Prostate gland (tissue), 2 donors: ENCODE measurements at regions not wholly inside any gene's neighbourhood (a gene's known extent, or its start where the extent isn't known, plus 50 kb on each side); places are given as distances from the start of the nearest gene placed in this dataset.
"Not testable (repeated sequence)": the region's sequence is repeated elsewhere in the genome, so short reads cannot be mapped to it uniquely, and the experiment has no call there.

Experiments
- DNase-seq: peaks from one replicate; pipeline ENCODE4 v3.0.0-alpha.2; 2019; ENCODE audit warnings: low spot score
- H3K27ac ChIP-seq, 2 donors: fragments of 200-600 bp; sonication (generic); 2 replicates each; pipeline ENCODE4 v1.5.1; 2017 to 2019
- H3K27me3 ChIP-seq: fragments of 200-600 bp; sonication (generic); replicated peaks from 2 replicates; pipeline ENCODE4 v1.5.1; 2019; ENCODE audit not compliant: insufficient read depth
- H3K36me3 ChIP-seq, 2 donors: fragments of 200-600 bp; sonication (generic); 1 replicate in 1 of 2; 2 replicates in 1 of 2; pipeline versions ENCODE4 v1.5.1 to v1.8.1; 2017 to 2019
- H3K4me1 ChIP-seq: fragments of 200-600 bp; sonication (generic); replicated peaks from 2 replicates; pipeline ENCODE4 v1.5.1; 2019
- H3K4me3 ChIP-seq, 2 donors: fragments of 200-600 bp; sonication (generic); 2 replicates each; pipeline ENCODE4 v1.5.1; 2017 to 2019
- H3K9me3 ChIP-seq: fragments of 200-600 bp; sonication (generic); 2 replicates; pipeline ENCODE4 v1.5.1; 2017
- POLR2A ChIP-seq: fragments of 450-650 bp; IDR thresholded peaks from one replicate; pipeline ENCODE4 v1.6.1; 2016; ENCODE audit warnings: antibody characterized with exemption, mild to moderate bottlenecking
- POLR2AphosphoS5 ChIP-seq: sonication (generic); formaldehyde crosslinking; IDR thresholded peaks from one replicate; pipeline ENCODE4 v1.6.1; 2017; ENCODE audit warnings: antibody characterized with exemption
- WGBS: methylation state at CpG from one replicate; pipeline ENCODE4 v1.1.5; 2018; 5-methylcytosine and 5-hydroxymethylcytosine counted together
- intact Hi-C: fragments of 100-400 bp; cut with DNase I; formaldehyde crosslinking; loops from one replicate; pipeline ENCODE4 v1.14.2; 2022
- TF ChIP-seq, protein P1 (sequence below), 4 experiments: fragments of 200-600 bp in 2 of 4; fragments of 450-650 bp in 2 of 4; sonication (generic) in 2 of 4; IDR thresholded peaks; 1 replicate in 3 of 4; 2 replicates in 1 of 4; pipeline ENCODE4 v1.5.1; 2016 to 2019; ENCODE audit warnings: antibody characterized with exemption in 4 of 4, mild to moderate bottlenecking in 2 of 4, moderate library complexity in 2 of 4

DNA sequence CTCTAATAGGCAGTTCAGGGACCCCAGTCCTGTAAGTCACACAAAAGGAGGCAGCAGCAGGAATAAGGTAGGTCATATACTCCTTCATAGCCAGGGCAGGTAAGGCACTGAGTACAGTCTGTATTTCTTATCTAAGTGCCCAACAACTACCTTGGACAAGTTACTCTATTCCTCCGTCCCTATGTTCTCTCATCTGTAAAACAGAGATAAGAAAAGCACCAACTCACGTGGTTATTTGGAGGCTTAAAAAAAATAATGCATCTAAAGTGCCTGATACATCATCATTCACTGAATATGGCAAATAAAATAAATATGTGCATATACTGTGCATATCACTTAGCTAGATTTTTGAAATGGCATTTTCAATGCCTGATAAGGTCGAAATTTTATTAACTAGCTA is 298.1 kb upstream of the CDYL start:
- TF ChIP-seq POLR2AphosphoS5 (no peak), POLR2A (no peak)
- TF ChIP-seq, protein P1, sequence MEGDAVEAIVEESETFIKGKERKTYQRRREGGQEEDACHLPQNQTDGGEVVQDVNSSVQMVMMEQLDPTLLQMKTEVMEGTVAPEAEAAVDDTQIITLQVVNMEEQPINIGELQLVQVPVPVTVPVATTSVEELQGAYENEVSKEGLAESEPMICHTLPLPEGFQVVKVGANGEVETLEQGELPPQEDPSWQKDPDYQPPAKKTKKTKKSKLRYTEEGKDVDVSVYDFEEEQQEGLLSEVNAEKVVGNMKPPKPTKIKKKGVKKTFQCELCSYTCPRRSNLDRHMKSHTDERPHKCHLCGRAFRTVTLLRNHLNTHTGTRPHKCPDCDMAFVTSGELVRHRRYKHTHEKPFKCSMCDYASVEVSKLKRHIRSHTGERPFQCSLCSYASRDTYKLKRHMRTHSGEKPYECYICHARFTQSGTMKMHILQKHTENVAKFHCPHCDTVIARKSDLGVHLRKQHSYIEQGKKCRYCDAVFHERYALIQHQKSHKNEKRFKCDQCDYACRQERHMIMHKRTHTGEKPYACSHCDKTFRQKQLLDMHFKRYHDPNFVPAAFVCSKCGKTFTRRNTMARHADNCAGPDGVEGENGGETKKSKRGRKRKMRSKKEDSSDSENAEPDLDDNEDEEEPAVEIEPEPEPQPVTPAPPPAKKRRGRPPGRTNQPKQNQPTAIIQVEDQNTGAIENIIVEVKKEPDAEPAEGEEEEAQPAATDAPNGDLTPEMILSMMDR (IDR thresholded peaks at IDR 0.05) = no peak
- Histone ChIP-seq H3K4me1 (no peaks in the 10 kb centered on the region), H3K36me3 (no peaks in the 10 kb centered on the region), H3K27ac (no peak overlapping the region), H3K27me3 (peaks cover 3% of the 10 kb centered on the region), H3K4me3 (no peak overlapping the region), H3K9me3 (no peaks in the 10 kb centered on the region)
- intact Hi-C loops = no loop called here
- 83% methylated on average over 3 of the region's 3 CpGs for WGBS
- no peak for DNase-seq

DNA sequence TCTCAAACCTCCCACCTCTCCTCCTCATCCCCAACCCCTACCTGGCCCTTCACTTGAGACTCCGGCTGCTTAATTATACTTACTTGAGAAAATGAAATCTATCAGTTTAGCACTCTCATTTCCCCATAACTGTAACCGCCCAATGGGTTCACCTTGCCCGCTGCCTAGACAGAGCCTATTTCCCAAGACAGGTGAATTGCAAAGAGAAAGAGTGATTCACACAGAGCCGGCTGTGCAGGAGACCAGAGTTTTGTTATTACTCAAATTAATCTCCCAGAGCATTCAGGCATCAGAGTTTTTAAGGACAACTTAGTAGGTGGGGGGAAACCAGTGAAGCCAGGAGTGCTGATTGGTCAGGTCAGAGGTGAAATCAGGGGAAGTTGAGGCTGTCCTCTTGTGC is 301.4 kb upstream of the CDYL start:
- TF ChIP-seq POLR2A (no peak), POLR2AphosphoS5 (no peak)
- TF ChIP-seq, protein P1 (IDR thresholded peaks at IDR 0.05) = no peak
- WGBS = 97% methylated on average over 4 of the region's 4 CpGs
- Histone ChIP-seq H3K27me3 (no peaks in the 10 kb centered on the region), H3K4me1 (no peaks in the 10 kb centered on the region), H3K9me3 (no peaks in the 10 kb centered on the region), H3K4me3 (no peak overlapping the region), H3K27ac (no peak overlapping the region), H3K36me3 (no peaks in the 10 kb centered on the region)
- DNase-seq = no peak
- intact Hi-C loops = no loop called here

DNA sequence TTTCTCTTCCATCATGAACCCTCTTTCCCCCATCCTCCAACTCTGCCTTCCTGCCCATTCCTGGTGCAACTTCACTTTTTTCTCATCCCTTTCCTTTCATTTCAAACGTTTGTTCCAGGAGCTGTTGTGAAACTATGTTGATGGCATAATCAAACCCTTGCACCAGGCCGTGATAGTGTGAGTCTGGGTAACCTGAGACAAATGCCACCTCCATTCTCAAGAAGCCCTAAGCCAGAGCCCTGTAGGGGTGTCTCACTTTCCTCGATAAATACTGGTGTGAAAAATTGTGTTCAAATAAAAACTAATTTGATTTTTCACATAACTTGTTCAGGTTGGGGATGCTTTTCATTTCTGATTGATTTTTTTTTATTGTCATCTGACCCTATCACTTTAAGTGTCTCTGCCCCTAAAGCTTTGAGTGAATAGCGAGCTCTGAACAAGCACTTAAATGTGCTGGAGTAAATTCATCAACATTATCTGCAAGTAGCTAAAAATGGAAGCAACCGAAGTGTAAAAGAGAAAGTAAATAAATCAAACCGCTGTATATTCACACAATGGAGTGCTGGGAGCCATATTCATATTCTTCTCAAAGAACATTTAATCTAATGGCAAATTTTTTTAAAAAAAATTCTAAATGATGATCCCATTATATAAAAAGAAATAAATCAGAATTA is 303.1 kb upstream of the CDYL start:
- no peak for DNase-seq
- no peaks in the 10 kb centered on the region for H3K36me3 ChIP-seq
- no peak overlapping the region for H3K27ac ChIP-seq
- no peaks in the 10 kb centered on the region for H3K9me3 ChIP-seq
- H3K4me3 ChIP-seq = no peak overlapping the region
- H3K27me3 ChIP-seq = no peaks in the 10 kb centered on the region
- intact Hi-C loops = no loop called here
- TF ChIP-seq POLR2A = no peak
- TF ChIP-seq POLR2AphosphoS5 = no peak
- TF ChIP-seq, protein P1 (IDR thresholded peaks at IDR 0.05) = no peak
- H3K4me1 ChIP-seq = no peaks in the 10 kb centered on the region
- 52% methylated on average over 6 of the region's 6 CpGs for WGBS

DNA sequence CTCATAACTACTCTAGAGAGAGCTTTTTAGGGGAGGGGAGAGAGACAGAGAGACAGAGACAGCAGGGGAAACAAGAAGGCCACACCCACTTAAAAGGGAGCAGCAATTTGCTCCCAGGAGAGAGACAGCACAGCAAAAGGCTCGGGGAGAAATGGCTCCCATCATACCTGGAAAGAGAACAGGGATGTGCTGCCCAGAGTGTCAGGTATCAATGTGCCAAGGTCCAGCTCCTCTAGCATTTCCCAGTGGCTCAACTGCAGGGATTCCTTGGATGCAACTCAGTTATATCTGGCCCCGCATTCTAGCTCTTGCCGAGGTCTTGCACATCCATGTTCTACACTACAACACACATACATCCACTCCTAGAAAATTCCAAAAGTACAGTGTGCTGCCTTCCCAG is 304.0 kb upstream of the CDYL start:
- Histone ChIP-seq H3K4me3 (no peak overlapping the region), H3K27ac (no peak overlapping the region), H3K27me3 (no peaks in the 10 kb centered on the region), H3K36me3 (no peaks in the 10 kb centered on the region), H3K9me3 (no peaks in the 10 kb centered on the region), H3K4me1 (no peaks in the 10 kb centered on the region)
- intact Hi-C loops = no loop called here
- TF ChIP-seq, protein P1 (IDR thresholded peaks at IDR 0.05) = no peak
- TF ChIP-seq POLR2A = no peak
- no peak for DNase-seq
- WGBS = 90% methylated on average over 3 of the region's 3 CpGs

DNA sequence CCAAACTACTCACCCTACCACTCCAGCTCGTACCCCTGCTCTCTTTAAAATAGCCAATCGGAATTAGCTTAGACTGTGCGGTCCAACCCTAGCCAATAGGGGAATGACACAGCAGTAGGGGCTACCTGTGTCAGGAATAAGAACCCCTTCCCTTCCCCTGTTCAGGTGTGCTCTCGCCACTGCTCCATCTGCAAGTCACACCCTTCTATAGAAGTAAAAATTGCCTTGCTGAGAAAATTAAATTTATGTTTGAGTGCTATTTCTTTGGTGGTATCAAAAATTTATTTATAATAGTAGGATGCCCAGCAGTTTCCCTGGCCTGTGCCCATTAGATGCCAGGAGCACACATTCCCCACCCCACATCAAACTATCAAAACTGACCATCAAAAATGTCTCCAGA is 304.7 kb upstream of the CDYL start:
- H3K9me3 ChIP-seq, H3K4me1 ChIP-seq, DNase-seq, H3K4me3 ChIP-seq, H3K27me3 ChIP-seq, intact Hi-C loops, H3K36me3 ChIP-seq, H3K27ac ChIP-seq: not testable (repeated sequence)
- 99% methylated on average over 4 of the region's 4 CpGs for WGBS
